ENCODE measurements at regions not wholly inside any gene's neighbourhood (a gene's known extent, or its start where the extent isn't known, plus 50 kb on each side); places are given as distances from the start of the nearest gene placed in this dataset.

DNA sequence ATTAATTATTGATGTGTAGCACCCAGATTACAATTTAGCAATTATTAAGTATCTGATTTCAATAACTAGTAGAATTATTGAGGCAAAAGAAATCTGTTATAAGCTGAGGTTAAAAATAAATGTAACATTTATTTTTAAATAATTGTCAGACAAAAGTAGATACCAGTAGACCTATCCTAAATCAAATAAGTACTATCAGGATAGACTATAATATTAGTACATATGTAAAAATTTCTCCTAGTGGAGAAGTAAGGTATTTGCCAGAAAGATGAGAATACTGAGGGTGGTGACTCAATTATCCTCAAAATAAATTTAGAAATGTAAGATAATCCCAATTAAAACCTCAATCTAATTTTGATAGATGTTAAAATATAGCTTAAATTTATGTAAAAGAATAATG lies 377.8 kb upstream of the CHRM3 start:
- DNase-seq (ENCODE audit: low spot score), result no peak

DNA sequence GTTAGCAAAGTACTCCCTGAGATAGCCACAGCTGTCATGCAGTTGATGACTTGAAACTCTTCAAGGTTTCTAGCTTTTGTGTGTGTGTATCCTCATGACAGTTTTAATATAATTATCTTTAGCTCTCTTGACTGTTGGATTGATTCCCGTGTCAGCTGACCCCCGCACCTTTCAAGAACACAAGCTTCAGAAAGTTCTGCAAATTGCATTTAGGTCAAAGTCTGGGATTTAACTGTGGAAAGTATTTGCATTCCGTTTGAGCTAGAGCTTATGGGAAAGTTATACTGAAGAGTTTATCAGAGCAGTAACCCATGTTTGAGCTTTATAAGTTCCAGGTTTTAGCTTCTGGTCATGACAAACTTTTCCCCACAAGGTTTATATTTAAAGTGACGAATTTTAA lies 380.1 kb upstream of the CHRM3 start:
- no peak for DNase-seq (ENCODE audit: low spot score)

DNA sequence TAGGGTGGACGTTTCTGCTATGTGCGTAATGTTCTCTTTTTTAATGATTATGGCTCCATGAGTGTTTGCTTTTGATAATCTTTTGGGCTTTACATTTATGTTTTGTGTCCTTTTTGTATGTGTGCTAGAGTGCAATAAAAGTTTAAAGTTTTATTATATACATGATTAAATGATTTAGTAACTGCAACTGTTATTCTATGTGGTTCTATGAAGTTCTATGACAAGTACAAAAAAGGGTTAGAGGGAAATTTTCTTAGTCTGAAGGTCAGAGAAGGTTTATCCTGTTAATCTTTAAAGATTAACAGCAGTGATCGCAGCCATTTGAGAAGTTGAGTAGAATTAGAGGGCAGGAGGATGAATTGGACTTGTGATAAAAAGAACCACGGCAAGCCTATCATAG lies 386.4 kb upstream of the CHRM3 start:
- DNase-seq (ENCODE audit: low spot score), result no peak

DNA sequence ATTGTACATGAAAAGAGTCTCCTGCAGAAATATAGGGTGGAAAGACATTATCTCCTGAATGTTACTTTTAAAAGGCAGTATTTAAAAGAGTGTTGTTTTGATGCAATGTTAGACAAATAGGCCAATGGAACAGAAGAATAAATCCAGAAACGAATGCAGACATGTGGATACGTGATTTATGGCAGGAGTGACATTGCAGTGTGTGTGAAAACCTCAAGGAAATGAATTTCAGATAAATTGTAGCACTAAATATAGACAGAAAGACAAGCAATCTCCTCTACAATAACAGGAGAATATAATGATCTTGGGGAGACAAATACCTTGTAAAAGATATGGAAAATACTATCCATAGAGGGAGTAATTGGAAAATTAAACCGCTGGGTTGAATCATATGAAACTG lies 387.8 kb upstream of the CHRM3 start:
- DNase-seq (ENCODE audit: low spot score), result no peak

DNA sequence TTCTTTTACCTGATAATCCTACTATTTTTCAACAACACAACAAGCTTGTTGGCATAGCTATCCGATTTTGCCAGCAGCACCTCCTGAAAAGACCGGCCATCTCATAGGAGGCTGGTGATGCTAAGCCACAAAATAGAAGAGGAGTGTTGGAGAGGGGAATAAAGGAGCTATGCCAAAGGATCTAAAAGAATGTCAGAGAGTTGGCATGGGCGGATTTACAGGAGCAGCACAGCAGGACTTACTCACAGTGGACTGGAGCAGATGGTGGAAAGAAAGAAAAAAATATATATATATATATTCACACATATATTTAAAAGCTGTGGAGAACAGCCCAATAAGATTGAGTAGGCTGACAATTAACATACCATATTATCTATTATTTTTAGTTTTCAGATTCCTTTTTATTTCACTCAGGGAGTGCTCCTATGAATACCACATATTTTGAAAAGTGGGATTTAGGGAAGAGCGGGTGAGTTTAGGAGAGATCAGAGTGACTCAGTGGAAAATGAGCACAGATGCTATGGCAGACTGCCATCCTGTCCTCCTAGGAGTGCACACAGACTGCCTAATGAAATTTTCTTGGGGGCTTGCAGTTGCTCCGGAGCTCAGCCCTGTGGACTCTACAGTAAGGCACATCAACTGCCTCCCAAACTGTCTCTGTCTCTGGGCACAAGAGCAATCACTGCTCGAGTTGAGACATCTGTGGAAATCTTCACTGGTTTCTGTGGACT lies 394.4 kb upstream of the CHRM3 start:
- peak; percentile 48 for DNase-seq (ENCODE audit: low spot score)

DNA sequence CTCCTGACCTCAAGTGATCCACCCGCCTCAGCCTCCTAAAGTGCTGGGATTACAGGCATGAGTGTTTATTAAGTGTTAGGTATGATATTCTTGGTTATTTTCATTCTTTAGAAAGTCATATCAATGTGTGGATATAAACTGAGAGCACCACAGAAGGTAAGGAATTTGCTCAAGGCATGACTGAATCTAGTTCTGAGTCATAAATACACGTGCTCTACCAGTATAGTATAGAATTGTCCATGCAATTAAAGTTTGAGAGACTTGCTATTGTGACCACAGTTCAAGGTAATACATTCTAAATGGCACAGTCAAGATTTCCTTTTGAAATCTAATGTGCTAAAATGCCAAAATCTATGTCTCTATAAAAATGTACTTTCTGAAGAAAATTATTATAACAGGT lies 401.1 kb upstream of the CHRM3 start:
- no peak for DNase-seq (ENCODE audit: low spot score)

DNA sequence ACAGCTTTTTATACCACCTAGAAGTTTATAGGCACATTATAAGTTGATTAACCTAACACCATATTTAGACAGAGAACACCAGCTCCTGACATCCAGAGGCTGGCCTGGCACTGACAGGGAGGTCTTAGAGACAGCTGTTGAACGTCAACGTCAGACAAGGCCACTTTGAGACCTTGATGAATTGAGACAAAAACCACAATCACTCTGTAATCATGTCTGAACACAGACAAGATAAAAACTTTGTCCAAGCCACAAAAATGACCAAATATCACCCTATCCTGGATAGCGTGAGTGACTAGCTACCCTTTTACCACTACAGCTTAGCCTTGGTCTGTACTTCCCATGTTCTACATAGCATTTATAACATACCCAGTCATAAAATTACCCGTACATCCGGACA lies 403.6 kb upstream of the CHRM3 start:
- DNase-seq (ENCODE audit: low spot score), result no peak

DNA sequence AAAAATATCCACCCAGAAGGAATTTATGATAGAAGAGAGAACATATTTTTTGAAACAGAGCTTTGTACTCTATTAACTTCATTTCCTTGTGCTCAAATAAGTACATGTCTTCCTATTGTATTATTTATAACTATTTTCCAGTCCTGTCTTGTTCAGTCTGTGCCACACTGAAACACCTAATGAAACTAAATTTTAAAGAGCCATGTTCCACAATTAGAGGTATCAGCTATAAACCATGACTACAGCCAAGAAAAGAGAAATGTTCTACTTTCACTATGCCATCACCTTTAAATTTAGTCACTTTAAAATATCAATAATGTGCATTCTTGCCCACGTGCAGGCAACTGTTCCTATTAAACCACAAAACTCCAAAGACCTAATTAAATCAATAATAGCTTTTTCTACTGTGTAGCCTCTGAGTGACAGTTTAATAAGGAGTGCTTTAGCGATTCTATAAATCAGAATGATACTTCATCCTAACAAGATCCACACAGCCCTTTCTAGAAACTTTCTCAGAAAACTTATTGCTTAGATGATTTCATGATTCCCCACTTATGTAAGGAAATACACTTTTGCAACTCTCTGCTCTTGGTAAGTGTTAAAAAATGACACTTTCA lies 404.9 kb upstream of the CHRM3 start:
- DNase-seq (ENCODE audit: low spot score), result no peak

DNA sequence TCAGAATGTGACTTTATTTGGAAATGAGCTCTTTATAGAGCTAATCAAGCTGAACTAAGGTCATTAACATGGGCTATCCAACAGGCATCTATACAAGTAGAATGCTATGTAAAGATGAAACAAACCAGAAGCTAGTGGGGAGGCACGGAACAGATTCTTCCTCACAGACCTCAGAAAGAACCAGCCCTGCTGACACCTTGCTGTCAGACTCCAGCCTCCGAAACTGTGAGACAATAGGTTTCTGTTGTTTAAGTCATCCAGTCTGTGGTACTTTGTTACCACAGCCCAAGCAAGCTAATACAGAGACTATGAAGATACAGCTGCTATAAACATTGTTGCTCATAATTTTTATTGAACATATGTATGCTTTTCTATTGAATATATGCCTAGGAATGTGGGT lies 406.3 kb upstream of the CHRM3 start:
- DNase-seq (ENCODE audit: low spot score), result no peak

DNA sequence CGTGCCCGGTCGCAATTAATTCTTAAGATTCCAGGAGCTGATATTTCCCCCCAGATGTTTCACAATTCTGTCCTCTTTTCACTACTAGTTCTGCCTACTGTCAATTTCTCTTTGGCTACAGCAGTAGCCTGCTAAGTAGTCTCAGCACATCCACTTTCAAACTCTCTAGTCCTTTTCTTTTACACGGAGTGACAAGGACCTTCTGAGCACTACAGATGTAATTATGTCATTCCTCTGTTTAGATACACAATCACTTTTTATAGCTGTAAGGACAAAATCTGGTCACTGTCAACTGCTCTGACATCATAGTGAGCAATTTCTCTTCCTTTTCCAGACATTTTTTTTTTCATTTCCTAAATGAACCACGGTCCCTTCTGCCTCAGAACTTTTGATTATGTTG lies 421.7 kb upstream of the CHRM3 start:
- DNase-seq (ENCODE audit: low spot score), result no peak

DNA sequence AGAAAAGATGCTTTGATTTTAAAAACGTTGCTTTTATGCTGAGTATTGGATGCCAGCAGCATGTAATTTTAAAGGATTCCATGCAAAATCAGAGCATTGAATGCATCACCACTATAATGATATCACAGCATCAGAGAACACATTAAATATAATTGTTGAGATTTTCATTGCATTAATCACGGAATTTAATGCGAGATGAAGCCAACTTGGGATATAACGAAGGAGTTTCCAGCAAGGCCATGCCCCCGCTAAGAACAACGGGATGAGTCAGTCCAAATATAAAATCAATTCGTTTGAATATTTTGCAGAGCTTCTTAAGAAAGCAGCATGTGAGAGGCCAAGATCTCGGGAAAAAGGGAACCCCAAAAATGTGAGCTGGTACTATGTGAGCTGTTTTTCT lies 423.4 kb upstream of the CHRM3 start:
- no peak for DNase-seq (ENCODE audit: low spot score)

DNA sequence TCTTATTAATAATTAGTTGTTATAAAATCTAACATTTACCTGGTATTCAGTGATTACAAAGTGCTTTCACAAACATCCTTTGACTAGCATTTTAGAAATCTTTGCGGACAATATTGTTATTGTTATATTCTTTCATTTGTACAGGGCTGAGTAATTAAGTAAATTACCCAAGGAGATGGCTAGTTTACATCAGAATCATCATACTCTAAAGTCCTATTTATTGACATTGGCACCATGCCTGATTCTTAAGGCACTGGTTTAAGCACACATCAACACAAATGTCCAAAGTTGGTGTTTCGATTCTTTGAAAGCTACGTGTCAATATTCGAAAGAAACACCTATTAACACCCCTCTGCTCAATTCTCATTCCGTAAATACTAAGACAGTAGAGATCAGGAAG lies 424.6 kb upstream of the CHRM3 start:
- no peak for DNase-seq (ENCODE audit: low spot score)

DNA sequence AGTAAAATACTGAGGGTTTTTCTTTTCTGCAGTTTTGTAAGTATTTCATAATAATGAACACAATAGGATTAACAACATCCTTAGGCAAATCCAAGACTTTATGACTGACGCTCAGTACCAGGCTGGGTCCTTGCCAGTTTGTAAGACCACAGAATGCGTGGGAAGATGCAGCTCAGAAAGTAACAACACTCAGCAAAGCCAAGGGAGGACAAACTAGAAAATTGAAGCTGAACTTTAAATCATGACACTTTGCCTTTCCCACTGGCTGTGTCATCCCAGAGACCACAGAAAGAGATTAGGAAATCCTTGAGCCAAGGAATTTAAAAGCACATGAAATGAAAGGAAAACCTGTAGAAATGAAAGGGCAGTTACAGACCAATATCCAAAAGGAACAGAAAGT lies 426.3 kb upstream of the CHRM3 start:
- no peak for DNase-seq (ENCODE audit: low spot score)

DNA sequence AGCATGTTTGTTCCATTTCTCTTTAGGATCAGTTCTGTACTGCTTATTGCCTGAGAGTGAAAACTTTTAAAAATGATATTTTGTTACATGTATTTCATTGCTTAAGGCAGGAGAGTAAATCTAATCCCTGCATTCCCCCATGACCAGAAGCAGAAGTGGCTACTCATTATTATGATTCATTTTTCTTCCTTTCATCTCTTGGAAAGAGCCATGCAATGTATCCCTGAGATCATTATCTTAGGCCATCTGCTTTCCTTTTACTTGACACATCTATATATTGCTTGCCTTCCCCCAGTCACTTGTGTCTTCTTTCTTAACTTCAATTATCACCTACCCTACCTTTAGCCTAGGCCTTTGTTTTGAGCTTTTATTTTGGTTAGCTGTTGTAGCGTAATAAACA lies 430.4 kb upstream of the CHRM3 start:
- DNase-seq (ENCODE audit: low spot score), result no peak

DNA sequence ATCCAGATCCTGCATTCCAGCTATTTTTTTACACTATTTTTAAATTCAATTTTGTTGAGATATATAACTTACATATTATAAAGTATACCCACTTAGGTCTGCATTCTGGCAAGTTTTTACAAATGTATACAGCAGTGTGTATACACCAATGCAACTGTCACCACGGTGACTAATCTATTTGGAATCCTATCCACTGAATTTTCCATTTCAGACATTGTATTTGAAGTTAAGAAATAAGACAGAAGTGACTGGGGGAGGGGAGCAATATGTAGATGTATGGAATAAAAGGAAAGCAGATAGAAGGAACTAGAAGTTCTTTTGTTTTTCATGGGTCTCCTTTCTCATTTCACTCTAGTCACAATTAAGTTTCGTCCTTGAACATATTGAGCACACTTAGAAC lies 431.5 kb upstream of the CHRM3 start:
- DNase-seq (ENCODE audit: low spot score), result no peak

DNA sequence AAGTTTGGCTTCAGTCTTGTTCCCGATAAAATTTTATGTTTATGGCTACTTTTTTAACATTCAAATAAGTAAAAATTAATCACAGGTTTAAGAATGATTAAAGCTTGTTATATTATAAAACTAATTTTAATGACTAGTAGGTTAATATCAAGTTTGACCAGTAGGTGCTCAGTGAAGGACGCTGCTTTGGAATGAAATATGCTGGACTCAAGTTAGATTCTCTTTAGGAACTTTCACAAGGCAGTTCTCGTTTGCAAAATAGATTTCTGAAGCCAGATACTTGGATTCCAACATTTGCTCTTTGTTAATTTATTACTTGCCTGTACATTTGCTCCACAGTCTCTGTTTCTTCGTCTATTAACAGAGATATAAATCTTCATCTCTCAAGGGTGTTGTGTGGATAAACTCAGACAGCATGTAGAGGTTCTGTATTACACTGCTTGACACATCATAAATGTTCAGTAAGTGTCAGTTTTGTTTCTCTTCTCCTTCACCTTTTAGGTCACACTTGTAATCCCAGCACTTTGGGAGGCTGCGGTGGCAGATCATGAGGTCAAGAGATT lies 432.8 kb upstream of the CHRM3 start:
- DNase-seq (ENCODE audit: low spot score), result no peak

DNA sequence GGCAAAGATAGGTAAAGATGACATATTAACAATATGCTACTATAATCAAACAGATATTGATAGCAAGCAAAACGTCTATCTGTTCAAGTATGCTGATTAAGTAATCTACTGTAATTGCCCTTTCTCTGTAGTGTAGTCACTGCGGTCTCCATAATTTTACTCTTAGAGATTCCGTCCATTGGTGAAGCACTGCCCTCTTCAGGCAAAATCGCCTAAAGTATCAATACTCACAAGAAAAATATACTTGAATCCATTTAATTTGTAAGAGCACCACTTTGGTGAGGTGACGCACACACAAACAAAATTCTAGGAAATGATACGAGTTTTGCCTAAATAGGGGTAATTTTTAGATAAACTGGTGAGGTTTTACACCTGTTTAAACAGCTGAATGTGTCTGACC lies 434.6 kb upstream of the CHRM3 start:
- peak; percentile 36 for DNase-seq (ENCODE audit: low spot score)

DNA sequence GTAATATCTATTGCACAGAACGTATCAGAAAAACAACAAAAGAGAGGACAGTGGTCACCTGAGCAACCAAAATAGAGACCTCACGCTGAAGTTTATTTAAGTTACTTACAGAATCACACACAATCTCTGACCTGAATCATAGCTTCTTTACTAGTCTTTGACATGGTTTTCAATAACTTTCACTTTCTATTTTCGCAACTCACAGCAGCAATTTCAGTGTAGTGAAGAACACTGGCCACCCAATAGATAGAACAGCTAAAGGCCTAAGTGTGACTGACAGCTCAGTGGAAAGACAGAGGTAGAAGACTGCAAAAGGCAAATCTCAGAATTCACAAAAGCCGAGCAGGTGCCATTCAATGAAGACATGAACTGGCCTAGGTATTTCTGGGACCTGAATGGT lies 435.6 kb upstream of the CHRM3 start:
- no peak for DNase-seq (ENCODE audit: low spot score)

DNA sequence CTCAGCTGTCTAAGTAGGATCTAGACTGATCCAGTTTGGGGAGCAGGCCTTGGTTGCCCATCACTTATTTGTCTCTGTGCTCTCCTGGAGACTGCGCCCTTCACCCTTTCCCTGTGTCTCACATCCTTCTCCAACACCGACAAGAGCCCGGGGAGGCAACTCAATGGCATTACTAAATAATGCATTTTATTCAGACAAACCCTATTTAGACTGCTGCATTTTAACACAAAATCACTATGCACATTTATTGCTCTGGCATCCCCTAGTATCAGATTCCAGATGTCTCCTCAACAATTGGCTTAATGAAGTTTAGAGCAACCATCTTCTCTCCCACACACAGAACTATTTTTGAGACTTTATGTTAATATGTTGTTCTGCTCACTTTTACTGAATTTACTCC lies 436.4 kb upstream of the CHRM3 start:
- DNase-seq (ENCODE audit: low spot score), result no peak

DNA sequence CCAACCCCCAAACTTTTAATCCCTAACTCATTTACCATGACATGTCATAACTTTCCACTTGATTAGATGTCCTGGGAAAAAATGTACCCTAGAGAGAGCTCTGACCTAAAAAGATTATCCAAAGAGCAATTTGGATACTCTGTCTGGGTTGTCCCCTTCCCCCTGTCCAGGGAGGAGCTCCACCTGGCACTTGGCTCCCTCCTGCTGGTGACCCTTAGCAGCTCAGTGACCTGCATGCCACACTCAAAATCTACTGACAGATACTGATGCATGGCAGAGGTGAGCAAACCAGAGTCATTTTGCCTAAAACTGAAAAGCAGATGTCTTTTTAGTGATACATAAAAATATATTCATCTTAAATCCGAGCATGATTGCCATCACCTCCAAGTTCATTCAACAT lies 442.3 kb upstream of the CHRM3 start:
- DNase-seq (ENCODE audit: low spot score), result no peak

DNA sequence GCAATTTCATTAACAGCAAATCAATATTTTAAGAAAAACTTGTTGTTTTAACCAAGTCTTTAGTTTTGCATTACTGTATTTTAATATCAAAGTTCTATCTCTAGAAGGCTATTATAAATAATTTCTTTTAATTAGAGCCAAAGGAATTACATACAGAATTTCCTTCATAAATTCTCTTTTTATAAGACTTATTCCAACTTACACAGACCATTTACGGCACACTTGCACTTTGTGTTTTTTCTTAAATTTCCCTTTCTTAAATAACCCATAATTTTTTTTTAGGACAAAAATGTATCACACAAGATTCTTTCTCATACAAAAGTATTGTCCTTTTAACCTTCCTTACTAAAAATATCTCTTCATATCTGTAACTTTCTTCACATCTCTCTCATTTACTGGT lies 458.5 kb upstream of the CHRM3 start:
- DNase-seq (ENCODE audit: low spot score), result no peak

DNA sequence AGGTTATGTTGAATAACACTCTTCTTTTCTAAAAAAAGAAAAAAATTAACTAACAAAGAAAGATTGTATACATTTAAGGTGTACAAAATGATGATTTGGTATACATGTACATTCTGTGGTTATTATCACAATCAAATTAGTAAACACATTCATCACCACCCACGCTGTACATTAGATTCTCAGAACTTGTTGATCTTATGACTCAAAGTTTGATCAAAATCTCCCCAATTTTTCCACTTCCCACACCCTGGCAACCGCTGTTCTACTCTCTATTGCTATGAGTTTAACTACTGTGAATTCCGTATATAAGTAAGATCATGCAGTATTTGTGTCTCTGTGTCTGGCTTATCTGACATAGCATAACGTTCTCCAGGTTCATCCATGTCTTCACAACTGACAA lies 469.5 kb upstream of the CHRM3 start:
- DNase-seq (ENCODE audit: low spot score), result peak; percentile 4

DNA sequence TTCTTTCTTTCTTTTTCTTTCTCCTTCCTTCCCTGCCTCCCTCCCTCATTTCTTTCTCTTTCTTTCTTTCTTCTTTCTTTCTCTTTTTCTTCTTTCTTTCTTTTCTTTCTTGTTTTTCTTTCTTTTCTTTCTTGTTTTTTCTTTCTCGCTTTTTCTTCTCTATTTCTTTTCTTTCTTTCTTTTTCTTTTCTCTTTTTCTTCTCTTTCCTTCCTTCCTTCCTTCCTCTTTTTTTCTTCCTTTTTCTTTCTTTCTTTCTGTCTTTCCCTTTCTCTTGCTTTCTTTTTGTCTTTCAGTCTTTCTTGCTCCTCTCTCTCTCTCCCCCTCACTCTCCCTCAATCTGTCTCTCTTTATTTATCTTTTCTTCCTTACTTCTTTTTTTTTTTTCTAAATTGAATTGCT lies 472.0 kb upstream of the CHRM3 start:
- no peak for DNase-seq (ENCODE audit: low spot score)

DNA sequence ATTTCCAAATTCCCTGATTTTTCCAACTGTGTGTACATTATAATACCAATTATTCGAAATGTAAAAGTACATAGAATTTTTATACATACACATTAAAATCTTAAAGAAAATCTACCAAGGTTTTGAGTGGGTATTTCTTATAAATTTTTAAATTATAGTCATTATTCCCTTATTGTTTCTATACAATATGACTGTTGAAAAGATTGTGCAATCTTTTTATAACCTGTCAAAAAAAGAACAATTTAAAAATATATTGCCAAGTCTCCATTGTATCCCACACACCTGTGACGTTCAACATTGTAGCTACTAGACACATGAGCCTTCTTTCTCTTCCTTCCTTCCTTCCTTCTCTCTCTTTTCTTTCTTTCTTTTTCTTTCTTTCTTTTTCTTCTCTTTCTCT lies 473.2 kb upstream of the CHRM3 start:
- no peak for DNase-seq (ENCODE audit: low spot score)

Measured in Ammon's horn (tissue), 1 donor.